ENCODE measurements at regions not wholly inside any gene's neighbourhood (a gene's known extent, or its start where the extent isn't known, plus 50 kb on each side); places are given as distances from the start of the nearest gene placed in this dataset.

- no peak for TF ChIP-seq CTCF (IDR thresholded peaks at IDR 0.05)
- no peak for TF ChIP-seq POLR2AphosphoS5 (IDR thresholded peaks at IDR 0.05)
Observed at GRCh38 chr20:56730996-56731395, 101.9 kb downstream of the TFAP2C start.
